ENCODE measurements at regions not wholly inside any gene's neighbourhood (a gene's known extent, or its start where the extent isn't known, plus 50 kb on each side); places are given as distances from the start of the nearest gene placed in this dataset.

- Histone ChIP-seq H3K4me1 (ENCODE audit: control insufficient read depth, insufficient read depth, low read length) (no peaks in the 10 kb centered on the region), H3K27ac (ENCODE audit: low read length) (no peak overlapping the region), H3K9me3 (replicated peaks; ENCODE audit: control insufficient read depth, low read depth, low read length) (no peaks in the 10 kb centered on the region), H3K4me3 (ENCODE audit: low read length) (no peak overlapping the region), H3K27me3 (ENCODE audit: control insufficient read depth, insufficient read depth, low read length) (no peaks in the 10 kb centered on the region), H3K36me3 (ENCODE audit: control insufficient read depth, insufficient read depth, low read length) (no peaks in the 10 kb centered on the region)
- WGBS (ENCODE audit: insufficient coverage) = 16% methylated on average over 3 of the region's 7 CpGs
- peak; percentile 86 for DNase-seq
Observed at GRCh38 chr9:3732077-3733038, 206.6 kb upstream of the RFX3 start.

GRCh38 chr9:3730511-3730922, 204.7 kb upstream of the RFX3 start:
- no CpG with 5 or more reads among the region's 2 CpGs for WGBS (ENCODE audit: insufficient coverage)

GRCh38 chr9:3721096-3721495, 195.3 kb upstream of the RFX3 start:
- Histone ChIP-seq H3K36me3 (ENCODE audit: control insufficient read depth, insufficient read depth, low read length) (no peaks in the 10 kb centered on the region), H3K27me3 (ENCODE audit: control insufficient read depth, insufficient read depth, low read length) (no peaks in the 10 kb centered on the region), H3K4me1 (ENCODE audit: control insufficient read depth, insufficient read depth, low read length) (no peaks in the 10 kb centered on the region), H3K27ac (ENCODE audit: low read length) (no peak overlapping the region), H3K9me3 (replicated peaks; ENCODE audit: control insufficient read depth, low read depth, low read length) (no peaks in the 10 kb centered on the region), H3K4me3 (ENCODE audit: low read length) (no peak overlapping the region)
- DNase-seq = no peak

More at GRCh38 chr9:3730511-3730922, 204.7 kb upstream of the RFX3 start:
- Histone ChIP-seq H3K4me3 (ENCODE audit: low read length) (no peak overlapping the region), H3K36me3 (ENCODE audit: control insufficient read depth, insufficient read depth, low read length) (no peaks in the 10 kb centered on the region), H3K27me3 (ENCODE audit: control insufficient read depth, insufficient read depth, low read length) (no peaks in the 10 kb centered on the region), H3K27ac (ENCODE audit: low read length) (no peak overlapping the region), H3K9me3 (replicated peaks; ENCODE audit: control insufficient read depth, low read depth, low read length) (no peaks in the 10 kb centered on the region), H3K4me1 (ENCODE audit: control insufficient read depth, insufficient read depth, low read length) (no peaks in the 10 kb centered on the region)
- DNase-seq = no peak

- H3K36me3 ChIP-seq (ENCODE audit: control insufficient read depth, insufficient read depth, low read length) = no peaks in the 10 kb centered on the region
- H3K27me3 ChIP-seq (ENCODE audit: control insufficient read depth, insufficient read depth, low read length) = no peaks in the 10 kb centered on the region
- no peak overlapping the region for H3K27ac ChIP-seq (ENCODE audit: low read length)
- no peak overlapping the region for H3K4me3 ChIP-seq (ENCODE audit: low read length)
- no peaks in the 10 kb centered on the region for H3K9me3 ChIP-seq (replicated peaks; ENCODE audit: control insufficient read depth, low read depth, low read length)
- no peaks in the 10 kb centered on the region for H3K4me1 ChIP-seq (ENCODE audit: control insufficient read depth, insufficient read depth, low read length)
- no peak for DNase-seq
Observed at GRCh38 chr9:3719286-3719685, 193.5 kb upstream of the RFX3 start.

GRCh38 chr9:3716415-3716814, 190.6 kb upstream of the RFX3 start:
- Histone ChIP-seq H3K27me3 (ENCODE audit: control insufficient read depth, insufficient read depth, low read length) (no peaks in the 10 kb centered on the region), H3K4me1 (ENCODE audit: control insufficient read depth, insufficient read depth, low read length) (no peaks in the 10 kb centered on the region), H3K36me3 (ENCODE audit: control insufficient read depth, insufficient read depth, low read length) (no peaks in the 10 kb centered on the region), H3K4me3 (ENCODE audit: low read length) (no peak overlapping the region), H3K27ac (ENCODE audit: low read length) (no peak overlapping the region), H3K9me3 (replicated peaks; ENCODE audit: control insufficient read depth, low read depth, low read length) (no peaks in the 10 kb centered on the region)
- WGBS (ENCODE audit: insufficient coverage) = no CpG with 5 or more reads among the region's 2 CpGs
- no peak for DNase-seq

GRCh38 chr9:3708751-3709150, 182.9 kb upstream of the RFX3 start:
- no peaks in the 10 kb centered on the region for H3K4me1 ChIP-seq (ENCODE audit: control insufficient read depth, insufficient read depth, low read length)
- peak; percentile 17 for DNase-seq
- H3K4me3 ChIP-seq (ENCODE audit: low read length) = no peak overlapping the region
- H3K36me3 ChIP-seq (ENCODE audit: control insufficient read depth, insufficient read depth, low read length) = no peaks in the 10 kb centered on the region
- WGBS (ENCODE audit: insufficient coverage) = 83% methylated on average over 1 of the region's 1 CpG
- H3K9me3 ChIP-seq (replicated peaks; ENCODE audit: control insufficient read depth, low read depth, low read length) = no peaks in the 10 kb centered on the region
- H3K27me3 ChIP-seq (ENCODE audit: control insufficient read depth, insufficient read depth, low read length) = no peaks in the 10 kb centered on the region
- no peak overlapping the region for H3K27ac ChIP-seq (ENCODE audit: low read length)

- no peaks in the 10 kb centered on the region for H3K36me3 ChIP-seq (ENCODE audit: control insufficient read depth, insufficient read depth, low read length)
- H3K9me3 ChIP-seq (replicated peaks; ENCODE audit: control insufficient read depth, low read depth, low read length) = no peaks in the 10 kb centered on the region
- H3K4me3 ChIP-seq (ENCODE audit: low read length) = no peak overlapping the region
- no peak overlapping the region for H3K27ac ChIP-seq (ENCODE audit: low read length)
- H3K4me1 ChIP-seq (ENCODE audit: control insufficient read depth, insufficient read depth, low read length) = no peaks in the 10 kb centered on the region
- 50% methylated on average over 1 of the region's 2 CpGs for WGBS (ENCODE audit: insufficient coverage)
- DNase-seq = no peak
- no peaks in the 10 kb centered on the region for H3K27me3 ChIP-seq (ENCODE audit: control insufficient read depth, insufficient read depth, low read length)
Observed at GRCh38 chr9:3704890-3705289, 179.1 kb upstream of the RFX3 start.

- Histone ChIP-seq H3K27ac (ENCODE audit: low read length) (no peak overlapping the region), H3K36me3 (ENCODE audit: control insufficient read depth, insufficient read depth, low read length) (no peaks in the 10 kb centered on the region), H3K27me3 (ENCODE audit: control insufficient read depth, insufficient read depth, low read length) (no peaks in the 10 kb centered on the region), H3K4me1 (ENCODE audit: control insufficient read depth, insufficient read depth, low read length) (no peaks in the 10 kb centered on the region), H3K9me3 (replicated peaks; ENCODE audit: control insufficient read depth, low read depth, low read length) (no peaks in the 10 kb centered on the region), H3K4me3 (ENCODE audit: low read length) (no peak overlapping the region)
- no peak for DNase-seq
- WGBS (ENCODE audit: insufficient coverage) = 63% methylated on average over 1 of the region's 2 CpGs
Observed at GRCh38 chr9:3700772-3701171, 175.0 kb upstream of the RFX3 start.

- Histone ChIP-seq H3K36me3 (ENCODE audit: control insufficient read depth, insufficient read depth, low read length) (no peaks in the 10 kb centered on the region), H3K27me3 (ENCODE audit: control insufficient read depth, insufficient read depth, low read length) (no peaks in the 10 kb centered on the region), H3K9me3 (replicated peaks; ENCODE audit: control insufficient read depth, low read depth, low read length) (no peaks in the 10 kb centered on the region), H3K4me1 (ENCODE audit: control insufficient read depth, insufficient read depth, low read length) (no peaks in the 10 kb centered on the region), H3K4me3 (ENCODE audit: low read length) (no peak overlapping the region), H3K27ac (ENCODE audit: low read length) (no peak overlapping the region)
- 88% methylated on average over 1 of the region's 3 CpGs for WGBS (ENCODE audit: insufficient coverage)
- DNase-seq = no peak
Observed at GRCh38 chr9:3699883-3700282, 174.1 kb upstream of the RFX3 start.

- Histone ChIP-seq H3K36me3 (ENCODE audit: control insufficient read depth, insufficient read depth, low read length) (no peaks in the 10 kb centered on the region), H3K4me1 (ENCODE audit: control insufficient read depth, insufficient read depth, low read length) (no peaks in the 10 kb centered on the region), H3K27ac (ENCODE audit: low read length) (no peak overlapping the region), H3K4me3 (ENCODE audit: low read length) (no peak overlapping the region), H3K27me3 (ENCODE audit: control insufficient read depth, insufficient read depth, low read length) (no peaks in the 10 kb centered on the region), H3K9me3 (replicated peaks; ENCODE audit: control insufficient read depth, low read depth, low read length) (no peaks in the 10 kb centered on the region)
- DNase-seq = no peak
- WGBS (ENCODE audit: insufficient coverage) = no CpG with 5 or more reads among the region's 3 CpGs
Observed at GRCh38 chr9:3698531-3698930, 172.7 kb upstream of the RFX3 start.
